HG02759 (cell line): ENCODE measurements at regions not wholly inside any gene's neighbourhood (a gene's known extent, or its start where the extent isn't known, plus 50 kb on each side); places are given as distances from the start of the nearest gene placed in this dataset.
"Not testable (repeated sequence)": the region's sequence is repeated elsewhere in the genome, so short reads cannot be mapped to it uniquely, and the experiment has no call there.

Experiments
- ATAC-seq: cut with Tn5 transposase; IDR thresholded peaks from one replicate; pipeline ENCODE4 v1.9.1; 2021; ENCODE audit warnings: mild to moderate bottlenecking, moderate library complexity; ENCODE audit not compliant: unreplicated experiment

DNA sequence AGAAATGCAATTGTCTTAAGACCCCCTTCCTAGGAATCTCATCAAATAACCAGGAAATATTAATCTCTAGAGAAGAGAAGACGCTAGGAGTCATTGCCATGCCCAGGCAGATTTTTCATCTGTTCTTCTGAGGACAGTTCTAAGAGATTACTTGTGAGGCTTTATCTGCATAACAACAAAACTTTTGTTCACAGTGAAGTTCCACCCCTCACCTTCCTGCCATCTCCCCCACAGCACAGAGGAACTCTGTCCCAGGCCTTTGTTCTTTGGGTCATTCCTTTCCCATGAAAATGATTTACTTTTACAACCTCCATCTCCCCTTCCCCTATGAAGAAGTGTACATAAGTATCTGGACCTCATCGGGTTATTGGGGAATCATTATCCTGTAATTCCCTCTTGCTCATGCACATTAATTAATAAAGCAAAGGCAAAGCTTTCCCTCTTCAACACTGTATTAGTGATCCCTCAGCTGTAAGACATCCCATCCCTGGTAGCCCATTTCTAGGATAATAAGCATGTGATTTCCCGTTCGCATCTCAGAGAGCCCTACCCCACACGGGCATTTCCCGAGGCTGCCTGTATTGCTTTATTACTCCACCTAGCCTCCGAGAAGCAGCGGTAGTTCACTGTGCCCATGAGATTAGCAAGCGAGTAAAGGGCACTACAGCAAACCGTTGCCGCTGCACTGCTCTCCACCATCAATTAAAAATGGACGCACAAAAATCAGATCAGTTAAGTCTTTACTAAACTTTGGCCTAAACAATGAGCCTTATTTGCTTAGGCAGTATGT is 384.4 kb upstream of the CAMK1G start:
- no peak for ATAC-seq

DNA sequence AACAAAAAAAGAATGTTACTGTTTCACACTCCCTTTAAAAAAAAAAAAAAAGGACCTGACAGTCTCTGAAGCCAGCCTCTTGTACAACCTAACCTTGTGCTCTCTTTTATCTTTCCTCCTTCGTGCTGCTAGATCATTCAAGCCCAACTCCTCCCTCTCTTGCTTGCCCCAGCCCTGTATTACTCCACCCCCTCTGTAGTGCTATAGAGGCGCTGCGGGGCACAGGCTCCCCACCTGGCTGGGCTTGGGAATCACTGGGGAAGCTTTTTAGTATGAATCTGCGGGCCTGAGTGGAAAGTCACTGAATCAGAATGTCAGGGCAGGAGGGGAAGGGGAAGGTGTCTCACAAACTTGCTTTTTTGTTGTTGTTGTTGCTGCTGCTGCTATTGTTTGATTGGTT is 383.7 kb upstream of the CAMK1G start:
- ATAC-seq: no peak

DNA sequence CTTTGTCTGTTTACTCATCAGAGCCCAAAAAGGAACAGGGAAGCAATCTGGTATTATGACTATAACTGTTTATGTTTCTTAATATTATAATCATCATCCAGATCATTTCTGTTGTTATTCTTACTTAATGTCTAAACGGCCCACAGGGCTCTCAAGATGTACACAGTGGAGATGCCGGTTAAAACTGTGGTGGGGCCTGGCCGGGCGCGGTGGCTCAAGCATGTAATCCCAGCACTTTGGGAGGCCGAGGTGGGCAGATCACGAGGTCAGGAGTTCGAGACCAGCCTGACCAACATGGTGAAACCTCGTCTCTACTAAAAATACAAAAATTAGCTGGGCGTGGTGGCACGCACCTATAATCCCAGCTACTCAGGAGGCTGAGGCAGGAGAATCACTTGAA is 381.2 kb upstream of the CAMK1G start:
- ATAC-seq: not testable (repeated sequence)

DNA sequence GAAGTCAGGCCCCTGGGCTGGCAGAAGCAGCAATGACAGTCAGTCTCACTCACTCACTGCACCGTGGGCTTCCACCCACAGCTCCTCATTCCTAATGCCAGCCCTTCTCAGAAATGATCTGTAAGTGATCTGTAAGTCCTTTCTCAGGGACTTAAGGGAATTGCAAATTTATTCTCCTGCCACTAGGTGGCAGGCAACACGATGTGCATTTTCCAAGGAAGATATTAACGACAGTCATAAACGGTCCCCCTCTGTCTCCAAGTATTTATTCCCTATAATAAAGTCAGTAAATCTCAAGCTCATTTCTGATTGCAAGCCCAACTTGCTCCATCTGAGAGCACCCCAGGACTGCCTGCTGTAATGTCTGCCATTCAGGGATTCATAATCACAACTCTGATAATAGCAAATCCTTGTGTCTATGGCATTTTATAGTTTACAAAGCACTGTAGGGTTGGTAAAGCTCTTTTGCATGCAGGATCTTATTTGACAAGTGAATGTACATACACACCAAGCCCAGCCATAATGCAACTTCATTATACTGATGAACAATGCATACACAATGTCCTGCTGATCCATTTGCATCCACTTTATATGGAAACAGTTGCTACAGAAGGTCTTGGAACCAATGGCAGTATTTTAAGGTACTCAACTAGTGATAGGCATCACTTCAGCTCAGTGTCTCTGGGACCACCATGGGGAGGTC is 380.5 kb upstream of the CAMK1G start:
- no peak for ATAC-seq

DNA sequence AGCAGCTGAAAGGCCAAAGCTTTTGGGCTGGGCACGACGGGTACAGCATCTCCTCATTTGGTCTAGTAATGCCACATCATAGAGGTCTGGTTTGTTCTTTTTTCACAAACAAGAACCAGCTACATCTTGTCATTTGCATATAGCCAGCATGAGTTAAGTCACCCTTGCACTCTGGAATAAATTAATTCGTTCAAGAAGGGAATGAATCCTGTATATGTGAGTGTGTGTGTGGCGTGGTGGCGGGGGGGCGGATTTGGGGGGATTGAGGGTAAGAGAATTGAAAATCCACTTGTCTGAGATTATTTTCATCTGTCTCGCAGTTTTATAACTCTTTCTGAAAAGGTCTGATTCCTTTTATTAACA is 380.0 kb upstream of the CAMK1G start:
- ATAC-seq: no peak

DNA sequence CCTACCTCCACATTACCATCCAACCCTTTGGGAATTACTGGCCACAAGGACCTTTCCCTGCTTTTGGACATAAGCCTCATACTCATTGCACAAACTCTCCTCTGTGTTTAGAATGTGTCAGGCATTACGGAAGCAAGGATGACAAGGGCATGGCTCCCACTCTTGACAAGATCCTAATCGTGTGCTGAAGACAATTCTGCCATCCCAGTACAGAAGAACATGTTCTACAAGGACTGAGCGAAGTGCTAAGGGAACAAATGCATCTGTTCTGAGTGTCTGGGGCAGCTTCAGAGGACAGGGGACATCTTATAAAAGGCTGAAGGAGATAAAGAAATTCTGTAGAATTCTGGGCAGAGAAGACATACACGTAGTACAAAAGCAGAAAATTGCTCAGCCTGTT is 378.5 kb upstream of the CAMK1G start:
- ATAC-seq: no peak

DNA sequence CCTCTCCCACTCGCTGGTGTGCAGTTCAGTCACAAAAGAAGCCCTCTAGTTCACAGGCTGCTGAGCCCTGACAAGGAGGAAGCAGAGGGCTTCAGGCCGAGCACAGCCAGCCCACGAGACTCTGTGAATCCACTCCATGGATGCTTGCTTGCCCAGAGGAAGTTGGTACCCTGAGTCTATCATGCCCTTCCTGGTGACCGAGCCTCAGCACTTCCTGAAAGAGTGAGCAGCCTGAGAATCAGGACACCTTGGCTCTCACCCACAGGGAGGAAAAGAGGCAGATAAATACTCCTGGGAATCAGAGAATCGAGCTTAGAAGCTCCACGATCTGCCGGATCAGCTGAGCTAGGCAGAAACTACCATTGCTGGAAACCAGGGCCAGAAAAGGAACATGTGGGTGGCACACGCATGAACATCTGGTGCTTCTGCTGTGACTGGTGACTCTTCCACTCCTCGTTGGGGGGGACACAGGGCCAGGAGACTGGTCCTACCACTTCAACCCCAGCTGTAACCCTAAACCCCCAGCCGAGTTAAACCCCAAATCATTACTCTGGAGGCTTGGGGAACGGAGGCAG is 376.3 kb upstream of the CAMK1G start:
- no peak for ATAC-seq

DNA sequence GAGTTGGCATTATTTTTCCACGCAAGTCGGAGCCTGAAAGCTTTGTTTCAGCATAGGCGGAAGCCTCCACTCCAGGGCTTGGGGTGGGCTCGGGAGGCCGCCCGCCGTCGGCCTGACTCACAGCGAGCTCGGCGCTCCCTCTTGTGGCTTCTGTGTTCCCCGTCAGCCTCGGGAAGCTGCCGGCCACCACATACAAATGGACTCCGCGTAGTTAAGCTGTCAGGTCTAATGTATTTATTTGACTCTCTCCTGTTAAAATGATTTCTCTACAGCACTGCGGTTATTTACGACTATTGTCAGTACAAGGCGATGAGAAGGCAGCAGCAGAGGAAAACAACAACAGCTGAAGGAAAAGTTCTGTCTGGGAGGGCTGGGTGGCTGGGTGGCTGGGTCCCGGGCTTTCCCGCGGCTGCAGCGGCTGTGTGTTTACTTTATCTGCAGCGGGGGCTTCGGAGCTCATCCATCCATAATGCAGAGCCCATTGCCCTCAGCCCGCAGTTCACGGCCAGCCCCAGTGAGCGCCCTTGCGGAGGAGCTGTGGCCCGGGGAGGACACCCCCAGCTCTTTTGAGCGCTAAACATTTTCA is 375.7 kb upstream of the CAMK1G start:
- ATAC-seq: peak; percentile 89

DNA sequence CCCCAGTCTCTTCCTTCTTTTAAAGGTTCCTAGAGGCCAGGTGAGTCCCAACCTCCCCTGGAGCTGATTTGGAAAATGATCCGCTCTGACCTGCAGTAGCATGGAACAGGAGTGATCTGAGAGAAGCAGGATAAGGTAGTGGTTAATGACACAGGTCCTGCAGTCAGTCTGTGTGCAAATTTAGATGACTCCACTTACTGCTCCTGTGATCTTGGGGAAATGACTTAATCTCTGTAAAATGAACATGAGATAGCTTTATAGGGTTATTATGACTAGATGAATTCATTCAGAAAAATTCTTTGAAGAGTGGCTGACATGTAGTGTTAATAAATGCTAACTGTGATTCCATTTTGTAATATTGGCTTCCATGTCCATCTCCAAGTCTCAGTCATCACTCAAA is 374.9 kb upstream of the CAMK1G start:
- no peak for ATAC-seq

DNA sequence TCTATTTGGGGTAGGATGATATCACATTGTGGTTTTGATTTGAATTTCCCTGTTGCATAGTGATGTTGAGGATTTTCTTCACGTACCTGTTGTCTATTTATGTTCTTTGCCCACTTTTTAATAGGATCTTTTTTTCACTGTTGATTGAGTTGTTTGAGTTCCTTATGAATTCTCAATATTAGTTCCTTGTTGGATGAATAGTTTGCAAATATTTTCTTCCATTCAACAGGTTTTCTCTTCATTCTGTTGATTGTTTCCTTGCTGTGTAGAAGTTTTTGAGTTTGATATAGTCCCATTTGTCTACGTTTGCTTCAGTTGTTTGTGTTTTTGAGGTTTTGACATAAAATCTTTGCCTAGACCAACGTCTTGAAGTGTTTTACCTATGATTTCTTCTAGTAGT is 369.5 kb upstream of the CAMK1G start:
- no peak for ATAC-seq

DNA sequence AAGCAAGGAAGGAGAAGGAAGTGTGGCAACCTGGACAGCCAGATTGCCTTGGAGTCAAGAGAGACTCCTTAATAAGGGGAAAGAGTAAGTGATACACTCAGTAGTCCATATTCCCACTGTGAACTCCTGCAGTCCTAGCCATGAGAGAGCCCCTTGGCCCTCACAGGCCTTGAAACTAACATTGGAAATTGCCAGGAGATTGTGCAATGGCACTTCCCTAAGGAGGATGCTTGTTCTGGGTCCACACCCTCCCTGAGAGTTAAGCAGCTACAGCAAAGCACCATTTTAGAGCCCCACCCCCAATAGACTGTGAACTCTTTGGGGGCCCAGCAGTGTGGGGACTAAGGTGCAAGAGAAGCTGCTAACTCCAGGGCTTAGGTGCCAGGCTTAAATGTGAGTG is 367.7 kb upstream of the CAMK1G start:
- ATAC-seq: no peak

DNA sequence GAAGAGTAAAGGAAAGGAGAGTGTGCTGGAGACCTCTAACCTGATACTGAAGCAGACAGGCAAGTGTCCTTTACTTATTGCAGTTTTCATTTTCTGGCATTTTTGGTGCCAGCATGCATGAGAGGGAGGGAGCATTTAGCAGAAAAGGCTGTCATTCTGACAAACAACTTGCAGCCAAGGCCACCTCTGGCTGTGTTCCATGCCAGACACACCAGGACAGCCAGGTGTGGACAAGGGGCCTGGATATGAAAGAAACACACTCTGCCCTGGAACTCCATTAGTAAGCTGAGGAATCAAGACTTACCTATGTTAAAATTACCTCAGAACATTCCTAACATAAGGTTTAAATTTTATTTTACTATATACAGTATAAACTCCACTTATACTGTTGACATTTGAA is 365.4 kb upstream of the CAMK1G start:
- ATAC-seq: no peak

DNA sequence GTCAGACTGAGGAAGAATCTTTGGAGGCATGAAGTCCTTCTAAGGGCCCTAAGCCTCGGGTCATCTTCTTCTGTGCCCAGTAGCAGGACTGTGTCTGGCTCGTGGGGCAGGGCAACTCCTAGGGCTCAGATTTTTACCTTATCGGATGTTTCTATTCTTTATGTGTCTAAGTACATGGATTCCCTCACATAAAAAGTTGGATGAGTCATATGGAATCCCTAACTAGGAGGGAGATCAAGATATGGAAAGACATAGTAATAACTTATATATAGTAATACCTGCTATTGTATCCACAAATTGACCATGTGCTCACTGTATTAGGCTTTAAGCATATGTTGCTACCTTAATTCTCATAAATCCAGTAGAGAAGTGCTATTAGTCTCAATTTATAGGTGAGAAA is 364.5 kb upstream of the CAMK1G start:
- no peak for ATAC-seq

DNA sequence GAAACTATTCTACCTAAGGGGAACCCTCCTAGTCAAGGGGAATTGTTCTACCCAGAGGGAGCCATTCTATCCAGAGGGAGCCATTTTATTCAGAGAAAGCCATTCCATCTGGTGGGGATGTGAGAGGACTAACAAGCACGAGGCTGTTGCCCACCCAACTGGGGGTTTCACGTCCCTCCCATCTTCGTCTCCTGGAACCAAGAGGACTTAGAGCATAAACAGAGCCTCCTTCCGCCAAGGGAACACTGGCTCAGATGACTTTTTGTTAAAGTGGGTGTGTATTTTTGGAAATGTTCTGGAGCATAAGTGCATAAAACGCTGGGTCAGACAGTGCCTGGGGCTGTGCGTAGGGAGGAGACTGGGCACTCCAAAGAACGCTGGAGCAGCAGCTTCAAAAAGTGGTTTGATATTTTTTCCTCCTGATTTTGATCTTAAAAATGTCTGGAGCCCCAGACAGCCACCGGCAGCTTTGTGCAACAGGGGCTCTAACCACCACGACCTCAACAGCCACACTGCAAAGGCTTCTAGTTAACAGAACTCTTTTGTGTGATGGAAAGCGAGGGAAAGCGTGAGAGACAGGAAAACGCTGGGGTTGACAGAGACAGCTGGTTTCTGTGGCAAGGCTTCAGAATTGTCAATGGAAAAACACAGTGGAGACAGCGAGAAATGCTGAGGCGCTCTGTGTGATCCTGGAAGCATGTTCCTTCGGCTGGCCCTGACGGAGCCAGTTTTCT is 363.6 kb upstream of the CAMK1G start:
- ATAC-seq: no peak

DNA sequence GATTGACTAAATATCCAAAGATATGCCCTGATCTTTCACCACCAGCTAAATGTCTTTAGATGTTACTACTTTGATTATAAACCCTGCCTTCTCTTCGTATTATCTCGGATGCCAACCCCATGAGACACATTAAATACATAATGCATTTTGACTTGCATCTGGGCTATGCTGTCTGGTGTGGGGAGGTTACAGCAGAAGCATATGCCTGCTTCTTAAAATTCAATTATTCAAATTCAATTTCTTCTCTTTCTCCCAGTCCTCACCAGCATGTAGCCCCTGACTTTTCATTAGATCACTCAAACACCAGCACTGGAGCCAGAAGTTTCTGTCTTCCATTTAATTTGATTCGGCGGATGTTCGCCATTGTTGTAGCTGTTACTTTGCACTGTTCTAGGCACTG is 360.7 kb upstream of the CAMK1G start:
- ATAC-seq: no peak

DNA sequence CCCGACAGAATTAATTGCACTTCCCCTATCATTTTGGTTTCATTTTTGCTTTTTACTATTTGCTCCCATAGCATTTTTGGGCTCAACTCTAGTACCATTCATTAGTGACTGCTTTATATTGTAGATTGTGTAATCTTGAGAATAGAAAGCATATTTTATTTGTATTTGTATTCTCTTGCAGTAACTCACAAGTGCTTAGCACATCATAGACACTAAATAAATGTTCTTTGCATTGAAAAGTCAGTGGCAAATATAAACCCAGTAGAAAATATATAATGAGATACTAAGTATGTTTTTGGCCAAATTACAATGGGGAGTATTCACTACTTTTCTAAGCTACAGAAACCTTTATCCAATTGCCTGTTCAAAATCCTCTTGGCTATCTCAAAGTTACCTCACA is 359.7 kb upstream of the CAMK1G start:
- ATAC-seq: no peak

DNA sequence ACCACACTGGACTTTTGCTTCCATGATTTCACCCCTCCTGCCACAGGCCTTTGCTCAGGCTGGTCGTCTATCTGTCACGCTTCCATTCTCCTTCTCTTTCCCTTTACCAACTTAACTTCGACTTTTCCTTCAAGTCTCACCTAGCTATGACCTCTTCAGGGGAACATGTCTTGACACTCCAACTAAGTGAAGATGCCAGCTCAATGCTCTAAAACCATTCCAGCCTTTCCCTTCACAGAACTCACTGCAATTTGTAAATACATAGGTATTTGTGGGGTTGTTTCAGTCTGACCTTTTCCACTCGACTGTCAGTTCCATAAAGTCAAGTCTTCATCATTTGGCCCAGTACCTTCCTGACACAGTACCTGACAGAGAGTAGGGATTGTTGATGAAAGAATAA is 358.6 kb upstream of the CAMK1G start:
- no peak for ATAC-seq

DNA sequence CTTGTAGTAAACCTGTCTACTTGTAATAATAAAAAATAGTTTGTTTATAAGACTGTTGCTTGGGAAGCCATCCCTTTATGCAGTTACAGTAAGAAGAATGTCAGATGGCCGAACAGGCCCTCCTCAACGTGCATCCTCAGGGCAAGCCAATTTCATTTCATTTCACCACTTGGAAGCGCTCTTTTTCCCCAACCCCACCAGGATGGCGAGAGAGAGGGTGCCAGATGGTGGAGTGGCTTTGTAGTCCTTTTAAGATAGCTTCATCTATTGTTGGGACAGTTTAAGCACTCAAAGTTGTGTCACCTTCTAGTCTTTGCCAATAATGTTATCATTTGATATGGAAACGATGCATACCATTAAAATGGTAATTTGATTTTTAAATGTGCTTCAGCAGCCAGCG is 356.3 kb upstream of the CAMK1G start:
- ATAC-seq: no peak

DNA sequence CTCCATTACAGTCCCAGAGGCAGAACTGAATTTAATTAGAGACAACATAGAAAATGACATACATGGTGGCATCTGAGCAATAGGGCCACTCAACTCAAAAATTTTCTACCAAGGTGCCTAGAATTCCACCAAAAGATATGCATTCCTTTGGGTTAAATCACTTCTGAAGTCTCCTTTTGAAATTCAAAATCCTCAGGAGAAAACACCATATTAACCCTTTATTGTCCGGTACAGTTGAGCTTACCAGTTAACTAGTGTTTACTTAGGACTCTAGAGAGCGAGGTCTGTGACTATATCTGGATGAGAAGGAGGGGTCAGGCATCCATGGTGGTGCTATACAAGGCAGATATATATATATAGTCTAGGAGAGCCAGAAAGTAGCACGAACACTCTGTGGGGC is 355.6 kb upstream of the CAMK1G start:
- ATAC-seq: no peak

DNA sequence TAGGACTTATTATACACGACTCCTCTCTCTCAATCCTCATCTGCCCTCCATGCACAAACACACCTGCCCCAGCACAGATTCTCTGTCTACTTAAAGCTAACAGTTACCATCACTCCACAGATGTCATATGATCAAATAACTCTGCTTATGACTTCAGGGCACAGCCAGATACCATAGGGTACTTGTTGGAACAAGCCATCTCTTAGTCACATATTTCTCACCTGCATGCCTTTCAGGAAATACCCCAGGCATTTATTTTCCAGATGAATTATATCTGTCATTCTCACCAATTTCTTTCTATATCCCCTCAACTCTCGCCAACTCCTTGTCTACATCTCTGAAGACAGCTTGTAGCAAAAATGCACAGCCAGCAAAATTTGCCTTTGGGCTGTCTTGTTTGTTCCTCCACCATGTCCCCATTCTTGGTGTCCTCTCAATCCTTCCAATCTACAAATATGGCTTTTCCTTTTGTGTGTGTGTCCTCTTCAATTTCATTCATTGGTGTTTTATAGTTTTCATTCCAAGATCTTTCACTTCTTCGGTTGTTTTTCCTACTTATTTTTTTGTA is 353.9 kb upstream of the CAMK1G start:
- ATAC-seq: no peak

DNA sequence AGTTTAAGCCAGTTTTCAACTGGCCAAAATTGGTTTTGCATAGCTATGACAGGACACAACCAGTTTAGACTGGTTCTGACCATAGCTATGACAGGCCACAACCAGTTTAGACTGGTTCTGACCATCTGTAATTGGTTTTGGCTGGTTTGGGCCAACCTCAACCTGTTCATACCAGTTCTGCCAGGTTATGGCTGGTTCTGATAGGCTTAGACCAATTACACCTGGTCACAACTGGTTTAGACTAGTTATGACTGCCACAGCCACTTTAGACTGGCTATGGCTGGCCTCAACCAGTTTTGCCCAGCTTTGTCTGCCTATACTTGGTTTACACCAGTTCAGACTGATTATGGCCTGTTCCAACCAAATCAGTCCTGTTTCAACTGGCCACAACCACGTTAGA is 353.2 kb upstream of the CAMK1G start:
- no peak for ATAC-seq
